ENCODE measurements at regions not wholly inside any gene's neighbourhood (a gene's known extent, or its start where the extent isn't known, plus 50 kb on each side); places are given as distances from the start of the nearest gene placed in this dataset.

GRCh38 chr10:8136736-8137135, 82.2 kb downstream of the GATA3 start:
- TF ChIP-seq, protein P1, sequence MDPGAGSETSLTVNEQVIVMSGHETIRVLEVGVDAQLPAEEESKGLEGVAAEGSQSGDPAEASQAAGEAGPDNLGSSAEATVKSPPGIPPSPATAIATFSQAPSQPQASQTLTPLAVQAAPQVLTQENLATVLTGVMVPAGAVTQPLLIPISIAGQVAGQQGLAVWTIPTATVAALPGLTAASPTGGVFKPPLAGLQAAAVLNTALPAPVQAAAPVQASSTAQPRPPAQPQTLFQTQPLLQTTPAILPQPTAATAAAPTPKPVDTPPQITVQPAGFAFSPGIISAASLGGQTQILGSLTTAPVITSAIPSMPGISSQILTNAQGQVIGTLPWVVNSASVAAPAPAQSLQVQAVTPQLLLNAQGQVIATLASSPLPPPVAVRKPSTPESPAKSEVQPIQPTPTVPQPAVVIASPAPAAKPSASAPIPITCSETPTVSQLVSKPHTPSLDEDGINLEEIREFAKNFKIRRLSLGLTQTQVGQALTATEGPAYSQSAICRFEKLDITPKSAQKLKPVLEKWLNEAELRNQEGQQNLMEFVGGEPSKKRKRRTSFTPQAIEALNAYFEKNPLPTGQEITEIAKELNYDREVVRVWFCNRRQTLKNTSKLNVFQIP (CRISPR knock-in tag; IDR thresholded peaks at IDR 0.05; ENCODE audit: borderline replicate concordance, low read depth), result no peak
- no peak for TF ChIP-seq ARNTL (CRISPR knock-in tag; IDR thresholded peaks at IDR 0.05; ENCODE audit: borderline replicate concordance, low read depth)
- TF ChIP-seq RARB (CRISPR knock-in tag; IDR thresholded peaks at IDR 0.05), result no peak
- no peak for TF ChIP-seq ESRRG (CRISPR knock-in tag; IDR thresholded peaks at IDR 0.05)
- TF ChIP-seq ZNF8 (CRISPR knock-in tag; IDR thresholded peaks at IDR 0.05), result no peak
- TF ChIP-seq ZFP30 (CRISPR knock-in tag; IDR thresholded peaks at IDR 0.05), result no peak
- TF ChIP-seq ZC3H10 (CRISPR knock-in tag; IDR thresholded peaks at IDR 0.05), result peak; percentile 41; the same call in 1 of the 2 replicates
- no peak for TF ChIP-seq CSDC2 (CRISPR knock-in tag; IDR thresholded peaks at IDR 0.05)
- ATAC-seq, result no peak

DNA sequence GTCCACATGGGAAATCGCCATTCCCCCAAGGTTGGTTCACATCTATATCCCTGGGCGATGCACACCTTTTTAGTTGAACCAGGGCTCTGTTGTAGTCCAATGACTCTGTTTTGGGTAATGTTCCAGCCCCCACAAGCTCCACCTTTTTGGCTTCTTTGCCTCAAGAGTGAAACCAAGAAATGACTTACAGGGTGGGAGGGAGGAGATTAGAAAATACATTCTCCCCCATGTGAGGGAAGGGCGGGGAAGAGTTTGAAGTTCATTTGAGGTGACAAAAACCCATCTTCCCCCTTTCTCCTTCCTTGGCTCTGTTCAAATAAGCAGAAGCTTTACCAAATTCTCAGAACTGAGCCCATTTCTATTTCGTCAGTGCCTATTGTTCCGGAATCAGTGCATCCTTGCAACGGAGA, 82.8 kb downstream of the GATA3 start:
- TF ChIP-seq ZFP3 (CRISPR knock-in tag; IDR thresholded peaks at IDR 0.05) (no peak), TSHZ2 (CRISPR knock-in tag; IDR thresholded peaks at IDR 0.05) (no peak)
- ATAC-seq, result no peak; the same call in 2 of the 3 replicates

DNA sequence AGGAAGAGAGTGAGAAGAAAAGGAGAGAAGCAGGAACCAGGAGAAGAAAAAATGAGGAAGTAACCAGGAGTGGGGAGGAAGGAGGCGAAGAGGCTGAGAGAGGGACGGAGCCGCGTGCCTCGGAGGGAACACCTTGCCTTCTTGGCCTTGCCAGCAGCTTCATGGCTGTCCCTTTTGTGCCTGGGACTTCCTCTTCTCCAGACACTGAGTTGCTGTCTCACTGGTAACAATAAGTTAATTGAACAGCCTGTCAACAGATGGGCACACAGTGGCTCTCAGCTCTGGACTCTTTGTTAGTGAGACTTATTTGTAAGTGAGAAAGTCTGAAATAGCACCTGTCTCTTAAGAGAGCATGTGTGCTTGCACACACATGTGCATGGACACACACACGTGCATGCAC, 83.2 kb downstream of the GATA3 start:
- ATAC-seq, result no peak; the same call in 2 of the 3 replicates
- TF ChIP-seq BACH2 (CRISPR knock-in tag; IDR thresholded peaks at IDR 0.05; ENCODE audit: borderline replicate concordance) (no peak), GLIS3 (CRISPR knock-in tag; IDR thresholded peaks at IDR 0.05) (no peak), PPARA (CRISPR knock-in tag; IDR thresholded peaks at IDR 0.05; ENCODE audit: borderline replicate concordance) (no peak), ESRRG (CRISPR knock-in tag; IDR thresholded peaks at IDR 0.05) (no peak), ZFP3 (CRISPR knock-in tag; IDR thresholded peaks at IDR 0.05) (no peak), CREB5 (CRISPR knock-in tag; IDR thresholded peaks at IDR 0.05; ENCODE audit: low read depth) (no peak), ZNF8 (CRISPR knock-in tag; IDR thresholded peaks at IDR 0.05) (no peak)

DNA sequence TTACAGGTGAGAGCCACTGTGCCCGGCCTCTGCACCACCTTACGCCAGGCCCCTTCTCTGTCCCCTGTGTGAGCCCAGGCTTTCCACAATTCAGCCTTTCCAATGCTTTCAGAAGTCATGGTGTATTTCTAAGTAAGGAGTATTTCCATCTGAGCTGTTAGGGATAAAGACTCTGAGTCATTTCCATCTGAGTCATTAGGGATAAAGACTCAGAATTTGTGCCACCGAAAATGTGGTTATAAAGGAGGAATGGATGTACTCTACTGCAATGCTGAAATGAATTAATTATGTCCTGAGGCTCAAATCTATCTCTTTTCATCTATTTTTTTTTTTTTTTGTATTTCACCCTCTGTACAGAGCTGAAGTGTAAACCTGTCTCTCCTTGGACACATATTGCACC, 84.0 kb downstream of the GATA3 start:
- TF ChIP-seq TOX (CRISPR knock-in tag; IDR thresholded peaks at IDR 0.05; ENCODE audit: borderline replicate concordance) (no peak), ESRRG (CRISPR knock-in tag; IDR thresholded peaks at IDR 0.05) (no peak)
- peak; percentile 88 for ATAC-seq

GRCh38 chr10:8144496-8144895, 90.0 kb downstream of the GATA3 start:
- no peak for ATAC-seq
- TF ChIP-seq TSHZ2 (CRISPR knock-in tag; IDR thresholded peaks at IDR 0.05), result no peak
- no peak for TF ChIP-seq TCF4 (CRISPR knock-in tag; IDR thresholded peaks at IDR 0.05; ENCODE audit: borderline replicate concordance)

- ATAC-seq, result peak; percentile 45; the same call in 1 of the 3 replicates
- TF ChIP-seq TCF4 (CRISPR knock-in tag; IDR thresholded peaks at IDR 0.05; ENCODE audit: borderline replicate concordance) (no peak), ZNF565 (CRISPR knock-in tag; conservative IDR thresholded peaks at IDR 0.05; ENCODE audit: low read depth) (no peak), PATZ1 (CRISPR knock-in tag; IDR thresholded peaks at IDR 0.05; ENCODE audit: borderline replicate concordance) (no peak), PPARA (CRISPR knock-in tag; IDR thresholded peaks at IDR 0.05; ENCODE audit: borderline replicate concordance) (no peak), CREB5 (CRISPR knock-in tag; IDR thresholded peaks at IDR 0.05; ENCODE audit: low read depth) (no peak), SNAI2 (CRISPR knock-in tag; IDR thresholded peaks at IDR 0.05) (no peak)
Observed at GRCh38 chr10:8146650-8147049, 92.2 kb downstream of the GATA3 start.
